ENCODE measurements at regions not wholly inside any gene's neighbourhood (a gene's known extent, or its start where the extent isn't known, plus 50 kb on each side); places are given as distances from the start of the nearest gene placed in this dataset.

GRCh38 chr15:95679847-95680582 lies 650.5 kb upstream of the NR2F2 start:
- no peaks in the 10 kb centered on the region for H3K9me3 ChIP-seq
- ATAC-seq (no peak), DNase-seq (no peak)
- intact Hi-C loops (cut with DNase I) = no loop called here
- H3K27me3 ChIP-seq (ENCODE audit: low read depth) = no peaks in the 10 kb centered on the region
- no peaks in the 10 kb centered on the region for H3K36me3 ChIP-seq
- TF ChIP-seq CTCF (IDR thresholded peaks at IDR 0.05) = no peak
- H3K27ac ChIP-seq = no peak overlapping the region
- H3K4me3 ChIP-seq = no peak overlapping the region
- H3K4me1 ChIP-seq = no peaks in the 10 kb centered on the region

GRCh38 chr15:95680728-95681127 lies 649.8 kb upstream of the NR2F2 start:
- Histone ChIP-seq H3K4me3 (no peak overlapping the region), H3K9me3 (no peaks in the 10 kb centered on the region), H3K36me3 (no peaks in the 10 kb centered on the region), H3K27ac (no peak overlapping the region), H3K27me3 (ENCODE audit: low read depth) (no peaks in the 10 kb centered on the region), H3K4me1 (no peaks in the 10 kb centered on the region)
- no peak for ATAC-seq
- no peak for DNase-seq
- no peak for TF ChIP-seq CTCF (IDR thresholded peaks at IDR 0.05)
- intact Hi-C loops (cut with DNase I) = no loop called here

- Histone ChIP-seq H3K27me3 (ENCODE audit: low read depth) (no peaks in the 10 kb centered on the region), H3K4me1 (no peaks in the 10 kb centered on the region), H3K4me3 (no peak overlapping the region), H3K9me3 (no peaks in the 10 kb centered on the region), H3K36me3 (no peaks in the 10 kb centered on the region), H3K27ac (no peak overlapping the region)
- ATAC-seq (no peak), DNase-seq (no peak)
- intact Hi-C loops (cut with DNase I) = no loop called here
- no peak for TF ChIP-seq CTCF (IDR thresholded peaks at IDR 0.05)
Observed at GRCh38 chr15:95681836-95682544, 648.5 kb upstream of the NR2F2 start.

GRCh38 chr15:95684126-95684525 lies 646.4 kb upstream of the NR2F2 start:
- no peak for ATAC-seq

GRCh38 chr15:95684693-95685115 lies 645.8 kb upstream of the NR2F2 start:
- Histone ChIP-seq H3K4me1 (no peaks in the 10 kb centered on the region), H3K27me3 (ENCODE audit: low read depth) (no peaks in the 10 kb centered on the region), H3K36me3 (no peaks in the 10 kb centered on the region), H3K27ac (no peak overlapping the region), H3K4me3 (no peak overlapping the region), H3K9me3 (no peaks in the 10 kb centered on the region)
- DNase-seq (no peak), ATAC-seq (peak; percentile 33 to 45)
- TF ChIP-seq CTCF (IDR thresholded peaks at IDR 0.05) = no peak
- intact Hi-C loops (cut with DNase I) = no loop called here

More at GRCh38 chr15:95684126-95684525, 646.4 kb upstream of the NR2F2 start:
- Histone ChIP-seq H3K4me3 (no peak overlapping the region), H3K27ac (no peak overlapping the region), H3K27me3 (ENCODE audit: low read depth) (no peaks in the 10 kb centered on the region), H3K4me1 (no peaks in the 10 kb centered on the region), H3K9me3 (no peaks in the 10 kb centered on the region), H3K36me3 (no peaks in the 10 kb centered on the region)
- no peak for TF ChIP-seq CTCF (IDR thresholded peaks at IDR 0.05)
- intact Hi-C loops (cut with DNase I) = no loop called here
- DNase-seq = no peak

Data from lower lobe of right lung (tissue), 2 donors.